ENCODE measurements at regions not wholly inside any gene's neighbourhood (a gene's known extent, or its start where the extent isn't known, plus 50 kb on each side); places are given as distances from the start of the nearest gene placed in this dataset.

DNA sequence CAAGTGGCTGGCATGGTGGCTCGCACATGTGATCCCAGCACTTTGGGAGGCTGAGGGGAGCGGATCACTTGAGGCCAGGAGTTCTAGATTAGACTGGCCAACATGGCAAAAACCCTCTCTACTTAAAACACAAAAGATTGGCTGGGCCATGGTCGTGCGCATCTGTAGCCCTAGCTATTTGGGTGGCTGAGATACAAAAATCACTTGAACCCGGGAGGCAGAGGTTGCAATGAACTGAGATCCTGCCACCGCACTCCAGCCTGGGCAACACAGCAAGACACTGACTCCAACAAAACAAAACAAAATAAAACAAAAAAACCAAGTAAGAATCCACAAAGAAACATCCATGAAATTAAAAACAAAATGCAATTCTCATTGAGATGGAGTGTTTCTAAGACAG, 630.6 kb downstream of the UQCRFS1 start:
- TF ChIP-seq, protein P1, sequence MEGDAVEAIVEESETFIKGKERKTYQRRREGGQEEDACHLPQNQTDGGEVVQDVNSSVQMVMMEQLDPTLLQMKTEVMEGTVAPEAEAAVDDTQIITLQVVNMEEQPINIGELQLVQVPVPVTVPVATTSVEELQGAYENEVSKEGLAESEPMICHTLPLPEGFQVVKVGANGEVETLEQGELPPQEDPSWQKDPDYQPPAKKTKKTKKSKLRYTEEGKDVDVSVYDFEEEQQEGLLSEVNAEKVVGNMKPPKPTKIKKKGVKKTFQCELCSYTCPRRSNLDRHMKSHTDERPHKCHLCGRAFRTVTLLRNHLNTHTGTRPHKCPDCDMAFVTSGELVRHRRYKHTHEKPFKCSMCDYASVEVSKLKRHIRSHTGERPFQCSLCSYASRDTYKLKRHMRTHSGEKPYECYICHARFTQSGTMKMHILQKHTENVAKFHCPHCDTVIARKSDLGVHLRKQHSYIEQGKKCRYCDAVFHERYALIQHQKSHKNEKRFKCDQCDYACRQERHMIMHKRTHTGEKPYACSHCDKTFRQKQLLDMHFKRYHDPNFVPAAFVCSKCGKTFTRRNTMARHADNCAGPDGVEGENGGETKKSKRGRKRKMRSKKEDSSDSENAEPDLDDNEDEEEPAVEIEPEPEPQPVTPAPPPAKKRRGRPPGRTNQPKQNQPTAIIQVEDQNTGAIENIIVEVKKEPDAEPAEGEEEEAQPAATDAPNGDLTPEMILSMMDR (conservative IDR thresholded peaks at IDR 0.05) = no peak
- no peak for TF ChIP-seq EZH2 (IDR thresholded peaks at IDR 0.05; ENCODE audit: low read depth)

Measured in PC-9 (cell line).